Endodermal cell (in vitro differentiated cells): ENCODE measurements at regions not wholly inside any gene's neighbourhood (a gene's known extent, or its start where the extent isn't known, plus 50 kb on each side); places are given as distances from the start of the nearest gene placed in this dataset.

ENCODE experiments used
- DNase-seq: peaks from one replicate; pipeline ENCODE4 v3.0.0-alpha.2; 2017
- H3K27ac ChIP-seq: 2 replicates; pipeline ENCODE4 v1.5.1; 2013; ENCODE audit warnings: mild to moderate bottlenecking, low read depth, low read length, moderate library complexity
- H3K27me3 ChIP-seq: 2 replicates; pipeline ENCODE4 v1.6.1; 2013; ENCODE audit warnings: mild to moderate bottlenecking, low read length, moderate library complexity; ENCODE audit not compliant: insufficient read depth, control insufficient read depth, poor library complexity, severe bottlenecking
- H3K36me3 ChIP-seq: 2 replicates; pipeline ENCODE4 v1.7.0; 2013; ENCODE audit warnings: mild to moderate bottlenecking, low read length, moderate library complexity; ENCODE audit not compliant: control insufficient read depth, insufficient read depth
- H3K4me1 ChIP-seq: one replicate; pipeline ENCODE4 v1.7.0; 2013; ENCODE audit warnings: low read length; ENCODE audit not compliant: control insufficient read depth, insufficient read depth
- H3K4me3 ChIP-seq: 2 replicates; pipeline ENCODE4 v1.5.1; 2013; ENCODE audit warnings: mild to moderate bottlenecking, low read length, moderate library complexity
- H3K9ac ChIP-seq: 2 replicates; pipeline ENCODE4 v1.6.1; 2013; ENCODE audit warnings: mild to moderate bottlenecking, low read length, moderate library complexity; ENCODE audit not compliant: poor library complexity, severe bottlenecking; ENCODE audit errors: extremely low read depth
- H3K9me3 ChIP-seq: 2 replicates; pipeline ENCODE4 v1.6.1; 2013; ENCODE audit warnings: mild to moderate bottlenecking, low read length, moderate library complexity; ENCODE audit not compliant: control insufficient read depth
- H3K27ac Mint-ChIP-seq: 2 replicates; pipeline ENCODE4 v1.8.0; 2020; ENCODE audit warnings: mixed read lengths
- H3K27me3 Mint-ChIP-seq: 2 replicates; pipeline ENCODE4 v1.8.0; 2021; ENCODE audit warnings: mild to moderate bottlenecking, mixed read lengths; ENCODE audit not compliant: insufficient read depth
- H3K36me3 Mint-ChIP-seq: 2 replicates; pipeline ENCODE4 v1.8.0; 2020; ENCODE audit warnings: low read depth, mixed read lengths
- H3K4me1 Mint-ChIP-seq: 2 replicates; pipeline ENCODE4 v1.8.0; 2020; ENCODE audit warnings: mixed read lengths
- H3K4me3 Mint-ChIP-seq: 2 replicates; pipeline ENCODE4 v1.8.0; 2020; ENCODE audit warnings: mild to moderate bottlenecking, moderate library complexity, mixed read lengths
- H3K9me3 Mint-ChIP-seq: 2 replicates; pipeline ENCODE4 v1.8.0; 2020; ENCODE audit warnings: mild to moderate bottlenecking, mixed read lengths
- WGBS, 2 experiments: methylation state at CpG; one replicate each; pipeline versions ENCODE4 v1.1.5 to v1.1.7; 2013; ENCODE audit warnings: missing lambda C conversion rate in 2 of 2, mixed read lengths in 1 of 2; ENCODE audit not compliant: insufficient coverage in 1 of 2, insufficient read length in 1 of 2; 5-methylcytosine and 5-hydroxymethylcytosine counted together
- TF ChIP-seq, protein P1 (sequence below): fragments of 200-600 bp; sonication (generic); conservative IDR thresholded peaks from 2 replicates; pipeline ENCODE4 v1.5.0; 2021; ENCODE audit warnings: antibody characterized with exemption, mild to moderate bottlenecking

DNA sequence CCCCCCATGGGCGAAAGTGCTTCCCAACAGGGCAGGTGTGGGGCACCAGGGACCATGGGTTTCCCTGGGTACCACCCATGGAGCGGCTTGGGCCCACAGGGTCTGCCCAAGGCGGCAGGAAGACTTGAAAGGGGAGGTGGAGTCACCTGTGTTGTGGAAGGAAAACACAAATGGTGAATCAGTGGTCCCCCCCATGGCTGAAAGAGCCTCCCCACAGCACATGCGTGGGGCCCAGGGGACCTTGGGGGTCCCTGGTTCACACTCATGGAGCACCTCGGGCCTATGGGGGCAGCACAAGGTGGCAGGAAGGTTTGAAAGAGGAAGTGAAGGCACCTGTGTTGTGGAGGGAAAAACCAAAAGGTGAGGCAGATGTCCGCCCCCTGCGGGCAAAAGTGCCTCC lies 581.9 kb downstream of the ALG10 start:
- 24 to 47% methylated on average over 2 to 7 of the region's 7 CpGs for WGBS, 2 experiments
- Mint-ChIP-seq H3K9me3 (peaks cover 98% of the 10 kb centered on the region), H3K27me3 (no peaks in the 10 kb centered on the region), H3K4me1 (no peaks in the 10 kb centered on the region), H3K27ac (no peak overlapping the region), H3K36me3 (peaks cover 3% of the 10 kb centered on the region), H3K4me3 (no peak overlapping the region)
- H3K36me3 ChIP-seq = no peaks in the 10 kb centered on the region
- no peak for DNase-seq
- no peaks in the 10 kb centered on the region for H3K27me3 ChIP-seq
- H3K4me3 ChIP-seq = no peak overlapping the region
- TF ChIP-seq, protein P1, sequence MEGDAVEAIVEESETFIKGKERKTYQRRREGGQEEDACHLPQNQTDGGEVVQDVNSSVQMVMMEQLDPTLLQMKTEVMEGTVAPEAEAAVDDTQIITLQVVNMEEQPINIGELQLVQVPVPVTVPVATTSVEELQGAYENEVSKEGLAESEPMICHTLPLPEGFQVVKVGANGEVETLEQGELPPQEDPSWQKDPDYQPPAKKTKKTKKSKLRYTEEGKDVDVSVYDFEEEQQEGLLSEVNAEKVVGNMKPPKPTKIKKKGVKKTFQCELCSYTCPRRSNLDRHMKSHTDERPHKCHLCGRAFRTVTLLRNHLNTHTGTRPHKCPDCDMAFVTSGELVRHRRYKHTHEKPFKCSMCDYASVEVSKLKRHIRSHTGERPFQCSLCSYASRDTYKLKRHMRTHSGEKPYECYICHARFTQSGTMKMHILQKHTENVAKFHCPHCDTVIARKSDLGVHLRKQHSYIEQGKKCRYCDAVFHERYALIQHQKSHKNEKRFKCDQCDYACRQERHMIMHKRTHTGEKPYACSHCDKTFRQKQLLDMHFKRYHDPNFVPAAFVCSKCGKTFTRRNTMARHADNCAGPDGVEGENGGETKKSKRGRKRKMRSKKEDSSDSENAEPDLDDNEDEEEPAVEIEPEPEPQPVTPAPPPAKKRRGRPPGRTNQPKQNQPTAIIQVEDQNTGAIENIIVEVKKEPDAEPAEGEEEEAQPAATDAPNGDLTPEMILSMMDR = no peak
- peaks cover 29% of the 10 kb centered on the region for H3K9me3 ChIP-seq
- no peak overlapping the region for H3K27ac ChIP-seq
- no peaks in the 10 kb centered on the region for H3K4me1 ChIP-seq
- no peak overlapping the region for H3K9ac ChIP-seq

DNA sequence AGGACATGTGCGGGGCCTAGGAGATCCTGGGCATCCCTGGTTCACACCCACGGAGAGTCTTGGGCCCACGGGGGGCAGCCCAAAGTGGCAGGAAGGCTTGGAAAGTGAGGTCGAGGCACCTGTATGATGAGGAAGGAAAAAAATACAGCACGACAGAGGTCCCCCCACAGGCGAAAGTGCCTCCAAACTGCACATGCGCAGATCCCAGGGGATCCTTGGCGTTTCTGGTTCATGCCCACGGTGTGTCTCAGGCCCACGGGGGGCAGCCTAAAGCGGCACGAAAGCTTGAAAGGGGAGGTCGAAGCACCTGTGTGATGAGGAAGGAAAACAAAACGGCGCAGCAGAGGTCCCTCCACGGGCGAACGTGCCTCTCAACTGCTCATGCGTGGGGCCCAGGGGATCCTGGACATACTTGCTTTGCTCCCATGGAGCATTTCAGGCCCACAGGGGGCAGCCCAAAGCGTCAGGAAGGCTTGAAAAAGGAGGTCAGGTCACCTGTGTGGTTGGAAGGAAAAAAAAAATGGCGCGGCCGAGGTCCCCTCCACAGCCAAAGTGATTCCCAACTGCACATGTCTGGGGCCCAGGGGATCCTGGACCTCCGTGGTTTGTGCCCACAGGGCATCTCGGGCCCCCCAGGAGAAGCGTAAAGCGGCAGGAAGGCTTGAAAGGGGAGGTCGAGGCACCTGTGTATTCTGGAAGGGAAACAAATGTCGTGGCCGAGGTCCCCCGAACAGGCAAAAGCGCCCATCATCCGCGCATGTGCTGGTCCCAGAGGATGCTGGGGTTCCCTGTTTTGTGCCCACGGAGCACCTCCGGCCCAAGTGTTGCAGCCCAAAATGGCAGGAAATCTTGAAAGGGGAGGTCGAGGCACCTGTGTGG lies 582.6 kb downstream of the ALG10 start:
- peaks cover 28% of the 10 kb centered on the region for H3K9me3 ChIP-seq
- no peaks in the 10 kb centered on the region for H3K27me3 ChIP-seq
- H3K4me1 Mint-ChIP-seq = no peaks in the 10 kb centered on the region
- DNase-seq = no peak
- 75 to 79% methylated on average over 24 to 37 of the region's 37 CpGs for WGBS, 2 experiments
- no peaks in the 10 kb centered on the region for H3K4me1 ChIP-seq
- no peak overlapping the region for H3K27ac ChIP-seq
- H3K36me3 Mint-ChIP-seq = peaks cover 3% of the 10 kb centered on the region
- H3K4me3 ChIP-seq = no peak overlapping the region
- H3K9ac ChIP-seq = no peak overlapping the region
- TF ChIP-seq, protein P1 = no peak
- H3K9me3 Mint-ChIP-seq = peaks cover 98% of the 10 kb centered on the region
- no peak overlapping the region for H3K4me3 Mint-ChIP-seq
- H3K36me3 ChIP-seq = no peaks in the 10 kb centered on the region
- no peak overlapping the region for H3K27ac Mint-ChIP-seq
- H3K27me3 Mint-ChIP-seq = no peaks in the 10 kb centered on the region

DNA sequence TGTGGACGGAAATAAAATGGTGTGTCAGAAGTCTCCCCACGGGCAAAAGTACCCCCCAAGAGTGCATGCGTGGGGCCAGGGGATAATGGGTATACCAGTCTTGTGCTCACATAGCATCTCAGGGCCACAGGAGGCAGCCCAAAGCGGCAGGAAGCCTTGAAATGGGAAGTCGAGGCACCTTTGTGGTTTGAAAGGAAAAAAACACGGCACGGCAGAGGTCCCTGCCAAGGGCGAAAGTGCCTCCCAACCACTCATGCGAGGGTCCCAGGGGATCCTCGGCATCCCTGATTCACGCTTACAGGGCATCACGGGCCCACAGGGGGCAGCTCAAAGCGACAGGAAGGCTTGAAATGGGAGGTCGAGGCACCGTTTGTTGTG lies 583.2 kb downstream of the ALG10 start:
- no peaks in the 10 kb centered on the region for H3K36me3 ChIP-seq
- Mint-ChIP-seq H3K4me3 (no peak overlapping the region), H3K4me1 (no peaks in the 10 kb centered on the region), H3K9me3 (peaks cover 98% of the 10 kb centered on the region), H3K27ac (no peak overlapping the region), H3K36me3 (peaks cover 8% of the 10 kb centered on the region), H3K27me3 (no peaks in the 10 kb centered on the region)
- TF ChIP-seq, protein P1 = no peak
- DNase-seq = no peak
- no peaks in the 10 kb centered on the region for H3K4me1 ChIP-seq
- H3K9ac ChIP-seq = no peak overlapping the region
- no peak overlapping the region for H3K27ac ChIP-seq
- peaks cover 22% of the 10 kb centered on the region for H3K9me3 ChIP-seq
- no peak overlapping the region for H3K4me3 ChIP-seq
- 69 to 71% methylated on average over 15 of the region's 15 CpGs for WGBS, 2 experiments
- H3K27me3 ChIP-seq = no peaks in the 10 kb centered on the region
